ENCODE measurements at regions not wholly inside any gene's neighbourhood (a gene's known extent, or its start where the extent isn't known, plus 50 kb on each side); places are given as distances from the start of the nearest gene placed in this dataset.

- in situ Hi-C loops (cut with MboI; ENCODE audit: low sequenced_read_pairs, unreplicated experiment) = no loop called here
- TF ChIP-seq CTCF (IDR thresholded peaks at IDR 0.05; ENCODE audit: borderline replicate concordance, control extremely low read depth, extremely low read depth, insufficient read depth, missing control alignments) = no peak
- no peak for DNase-seq (ENCODE audit: low spot score)
Measured at GRCh38 chr5:85148701-85149100, 764.0 kb upstream of the EDIL3 start.

GRCh38 chr5:85159395-85159794, 774.7 kb upstream of the EDIL3 start:
- DNase-seq (ENCODE audit: low spot score) = no peak
- TF ChIP-seq CTCF (IDR thresholded peaks at IDR 0.05; ENCODE audit: borderline replicate concordance, control extremely low read depth, extremely low read depth, insufficient read depth, missing control alignments) = no peak
- in situ Hi-C loops (cut with MboI; ENCODE audit: low sequenced_read_pairs, unreplicated experiment) = no loop called here

- no peak for TF ChIP-seq CTCF (IDR thresholded peaks at IDR 0.05; ENCODE audit: borderline replicate concordance, control extremely low read depth, extremely low read depth, insufficient read depth, missing control alignments)
- DNase-seq (ENCODE audit: low spot score) = no peak
- in situ Hi-C loops (cut with MboI; ENCODE audit: low sequenced_read_pairs, unreplicated experiment) = no loop called here
Measured at GRCh38 chr5:85168474-85168873, 783.8 kb upstream of the EDIL3 start.

- DNase-seq (ENCODE audit: low spot score) = no peak
- in situ Hi-C loops (cut with MboI; ENCODE audit: low sequenced_read_pairs, unreplicated experiment) = no loop called here
- TF ChIP-seq CTCF (IDR thresholded peaks at IDR 0.05; ENCODE audit: borderline replicate concordance, control extremely low read depth, extremely low read depth, insufficient read depth, missing control alignments) = no peak
Measured at GRCh38 chr5:85170183-85170582, 785.5 kb upstream of the EDIL3 start.

GRCh38 chr5:85173469-85173868, 788.8 kb upstream of the EDIL3 start:
- no peak for DNase-seq (ENCODE audit: low spot score)
- TF ChIP-seq CTCF (IDR thresholded peaks at IDR 0.05; ENCODE audit: borderline replicate concordance, control extremely low read depth, extremely low read depth, insufficient read depth, missing control alignments) = no peak
- in situ Hi-C loops (cut with MboI; ENCODE audit: low sequenced_read_pairs, unreplicated experiment) = no loop called here

GRCh38 chr5:85182344-85182743, 797.7 kb upstream of the EDIL3 start:
- TF ChIP-seq CTCF (IDR thresholded peaks at IDR 0.05; ENCODE audit: borderline replicate concordance, control extremely low read depth, extremely low read depth, insufficient read depth, missing control alignments) = no peak
- DNase-seq (ENCODE audit: low spot score) = no peak
- in situ Hi-C loops (cut with MboI; ENCODE audit: low sequenced_read_pairs, unreplicated experiment) = no loop called here

GRCh38 chr5:85204289-85204688, 819.6 kb upstream of the EDIL3 start:
- in situ Hi-C loops (cut with MboI; ENCODE audit: low sequenced_read_pairs, unreplicated experiment) = no loop called here
- no peak for DNase-seq (ENCODE audit: low spot score)
- TF ChIP-seq CTCF (IDR thresholded peaks at IDR 0.05; ENCODE audit: borderline replicate concordance, control extremely low read depth, extremely low read depth, insufficient read depth, missing control alignments) = no peak
